Natural killer cell (primary cell): ENCODE measurements at regions not wholly inside any gene's neighbourhood (a gene's known extent, or its start where the extent isn't known, plus 50 kb on each side); places are given as distances from the start of the nearest gene placed in this dataset.

Experiments used
- ATAC-seq, 3 donors: fragments of 150-1000 bp in 2 of 3; fragments of 200-7000 bp in 1 of 3; cut with Tn5 transposase; 1 replicate in 1 of 3; 2 replicates in 2 of 3; pipeline ENCODE4 v1.10.0; 2021; ENCODE audit warnings: mild to moderate bottlenecking in 2 of 3, moderate library complexity in 2 of 3
- DNase-seq, 2 donors: peaks; one replicate each; pipeline versions ENCODE4 v3.0.0 to v3.0.0-alpha.2; 2013 to 2021; ENCODE audit warnings: mixed read lengths in 1 of 2
- H3K27ac ChIP-seq: one replicate; pipeline ENCODE4 v1.5.1; 2013; ENCODE audit warnings: mild to moderate bottlenecking, low read length
- H3K27me3 ChIP-seq: one replicate; pipeline ENCODE4 v1.6.1; 2013; ENCODE audit warnings: low read length; ENCODE audit not compliant: control insufficient read depth, insufficient read depth
- H3K36me3 ChIP-seq: one replicate; pipeline ENCODE4 v1.6.1; 2013; ENCODE audit warnings: low read length; ENCODE audit not compliant: control insufficient read depth, insufficient read depth
- H3K4me1 ChIP-seq: one replicate; pipeline ENCODE4 v1.6.1; 2013; ENCODE audit warnings: low read length; ENCODE audit not compliant: control insufficient read depth, insufficient read depth
- H3K4me3 ChIP-seq: one replicate; pipeline ENCODE4 v1.5.1; 2013; ENCODE audit warnings: low read length
- H3K9me3 ChIP-seq: one replicate; pipeline ENCODE4 v1.6.1; 2013; ENCODE audit warnings: low read length; ENCODE audit not compliant: control insufficient read depth, insufficient read depth
- H3K27ac Mint-ChIP-seq, 2 donors: one replicate each; pipeline ENCODE4 v1.8.0; 2022; ENCODE audit warnings: mild to moderate bottlenecking in 2 of 2, mixed read lengths in 2 of 2, moderate library complexity in 1 of 2
- H3K27me3 Mint-ChIP-seq, 2 donors: one replicate each; pipeline ENCODE4 v1.8.0; 2022; ENCODE audit warnings: low read depth in 2 of 2, mixed read lengths in 2 of 2
- H3K36me3 Mint-ChIP-seq: one replicate; pipeline ENCODE4 v1.8.0; 2022; ENCODE audit warnings: mixed read lengths
- H3K4me1 Mint-ChIP-seq, 2 donors: one replicate each; pipeline ENCODE4 v1.8.0; 2022; ENCODE audit warnings: mixed read lengths in 2 of 2
- H3K4me3 Mint-ChIP-seq: one replicate; pipeline ENCODE4 v1.8.0; 2022; ENCODE audit warnings: mild to moderate bottlenecking, moderate library complexity, mixed read lengths
- H3K9me3 Mint-ChIP-seq, 2 donors: one replicate each; pipeline ENCODE4 v1.8.0; 2022; ENCODE audit warnings: mixed read lengths in 2 of 2
- WGBS: methylation state at CpG from one replicate; pipeline ENCODE4 v1.1.7; 2013; ENCODE audit warnings: missing lambda C conversion rate; ENCODE audit not compliant: insufficient coverage; 5-methylcytosine and 5-hydroxymethylcytosine counted together
- intact Hi-C: fragments of 100-400 bp; cut with micrococcal nuclease; formaldehyde crosslinking; loops from one replicate; pipeline ENCODE4 v1.14.2; 2022
- TF ChIP-seq, protein P1 (sequence below): fragments of 200-600 bp; IDR thresholded peaks from one replicate; pipeline ENCODE4 v1.8.0; 2022; ENCODE audit warnings: antibody characterized with exemption

DNA sequence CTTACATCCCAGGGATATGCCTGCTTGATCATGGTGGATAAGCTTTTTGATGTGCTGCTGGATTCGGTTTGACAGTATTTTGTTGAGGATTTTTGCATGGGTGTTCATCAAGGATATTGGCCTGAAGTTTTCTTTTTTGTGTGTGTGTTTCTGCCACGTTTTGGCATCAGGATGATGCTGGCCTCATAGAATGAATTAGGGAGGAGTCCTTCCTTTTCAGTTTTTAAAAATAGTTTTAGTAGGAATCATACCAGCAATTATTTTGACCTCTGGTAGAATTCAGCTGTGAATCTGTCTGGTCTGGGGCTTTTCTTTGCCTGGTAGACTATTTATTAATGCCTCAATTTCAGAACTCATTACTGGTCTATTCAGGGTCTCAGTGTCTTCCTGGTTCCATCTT lies 362.4 kb downstream of the JRKL start:
- H3K4me3 Mint-ChIP-seq: no peak overlapping the region
- Histone ChIP-seq H3K27ac (no peak overlapping the region), H3K9me3 (peaks cover 8% of the 10 kb centered on the region), H3K4me1 (no peaks in the 10 kb centered on the region), H3K4me3 (no peak overlapping the region), H3K27me3 (no peaks in the 10 kb centered on the region), H3K36me3 (no peaks in the 10 kb centered on the region)
- H3K9me3 Mint-ChIP-seq: peaks cover 4 to 5% of the 10 kb centered on the region in 2 donors
- no peaks in the 10 kb centered on the region for H3K36me3 Mint-ChIP-seq
- intact Hi-C loops: no loop called here
- H3K27ac Mint-ChIP-seq: no peak overlapping the region
- ATAC-seq: no peak
- 78% methylated on average over 2 of the region's 2 CpGs for WGBS
- no peaks in the 10 kb centered on the region for H3K4me1 Mint-ChIP-seq
- TF ChIP-seq, protein P1, sequence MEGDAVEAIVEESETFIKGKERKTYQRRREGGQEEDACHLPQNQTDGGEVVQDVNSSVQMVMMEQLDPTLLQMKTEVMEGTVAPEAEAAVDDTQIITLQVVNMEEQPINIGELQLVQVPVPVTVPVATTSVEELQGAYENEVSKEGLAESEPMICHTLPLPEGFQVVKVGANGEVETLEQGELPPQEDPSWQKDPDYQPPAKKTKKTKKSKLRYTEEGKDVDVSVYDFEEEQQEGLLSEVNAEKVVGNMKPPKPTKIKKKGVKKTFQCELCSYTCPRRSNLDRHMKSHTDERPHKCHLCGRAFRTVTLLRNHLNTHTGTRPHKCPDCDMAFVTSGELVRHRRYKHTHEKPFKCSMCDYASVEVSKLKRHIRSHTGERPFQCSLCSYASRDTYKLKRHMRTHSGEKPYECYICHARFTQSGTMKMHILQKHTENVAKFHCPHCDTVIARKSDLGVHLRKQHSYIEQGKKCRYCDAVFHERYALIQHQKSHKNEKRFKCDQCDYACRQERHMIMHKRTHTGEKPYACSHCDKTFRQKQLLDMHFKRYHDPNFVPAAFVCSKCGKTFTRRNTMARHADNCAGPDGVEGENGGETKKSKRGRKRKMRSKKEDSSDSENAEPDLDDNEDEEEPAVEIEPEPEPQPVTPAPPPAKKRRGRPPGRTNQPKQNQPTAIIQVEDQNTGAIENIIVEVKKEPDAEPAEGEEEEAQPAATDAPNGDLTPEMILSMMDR: no peak
- H3K27me3 Mint-ChIP-seq: no peaks in the 10 kb centered on the region
- DNase-seq: no peak

DNA sequence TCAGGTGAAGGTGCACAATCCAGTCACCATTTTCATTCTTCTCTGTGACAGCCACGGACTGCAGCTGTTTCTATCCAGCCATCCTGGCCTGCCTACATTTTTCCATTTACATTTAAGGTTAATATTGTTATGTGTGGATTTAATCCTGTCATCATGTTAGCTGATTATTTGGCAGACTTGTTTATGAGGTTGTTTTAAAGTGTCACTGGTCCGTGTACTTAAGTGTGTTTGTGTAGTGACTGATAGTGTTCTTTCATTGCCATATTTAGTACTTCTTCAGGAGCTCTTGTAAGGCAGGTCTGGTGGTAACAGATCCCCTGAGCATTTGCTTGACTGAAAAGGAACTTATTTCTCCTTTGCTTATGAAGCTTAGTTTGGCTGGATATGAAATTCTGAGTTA lies 364.2 kb downstream of the JRKL start:
- no peaks in the 10 kb centered on the region for H3K36me3 ChIP-seq
- H3K27ac ChIP-seq: no peak overlapping the region
- peaks cover 8% of the 10 kb centered on the region for H3K9me3 ChIP-seq
- Mint-ChIP-seq H3K27ac (no peak overlapping the region), H3K9me3 (peaks cover under 1 to 10% of the 10 kb centered on the region in 2 donors), H3K4me3 (no peak overlapping the region), H3K36me3 (no peaks in the 10 kb centered on the region), H3K27me3 (no peaks in the 10 kb centered on the region), H3K4me1 (no peaks in the 10 kb centered on the region)
- ATAC-seq (no peak), DNase-seq (no peak)
- WGBS: 80% methylated on average over 2 of the region's 2 CpGs
- TF ChIP-seq, protein P1: no peak
- no peak overlapping the region for H3K4me3 ChIP-seq
- no peaks in the 10 kb centered on the region for H3K4me1 ChIP-seq
- H3K27me3 ChIP-seq: no peaks in the 10 kb centered on the region
- intact Hi-C loops: no loop called here

- Mint-ChIP-seq H3K4me1 (no peaks in the 10 kb centered on the region), H3K27me3 (no peaks in the 10 kb centered on the region), H3K36me3 (no peaks in the 10 kb centered on the region), H3K4me3 (no peak overlapping the region), H3K27ac (no peak overlapping the region), H3K9me3 (peaks cover 6 to 14% of the 10 kb centered on the region in 2 donors)
- Histone ChIP-seq H3K4me3 (no peak overlapping the region), H3K27ac (no peak overlapping the region), H3K4me1 (no peaks in the 10 kb centered on the region), H3K36me3 (no peaks in the 10 kb centered on the region), H3K27me3 (no peaks in the 10 kb centered on the region), H3K9me3 (peaks cover 8% of the 10 kb centered on the region)
- intact Hi-C loops: no loop called here
- WGBS: 69% methylated on average over 2 of the region's 2 CpGs
- DNase-seq (no peak), ATAC-seq (no peak)
- TF ChIP-seq, protein P1: no peak
Observed at GRCh38 chr11:96755209-96755608, 365.4 kb downstream of the JRKL start.

DNA sequence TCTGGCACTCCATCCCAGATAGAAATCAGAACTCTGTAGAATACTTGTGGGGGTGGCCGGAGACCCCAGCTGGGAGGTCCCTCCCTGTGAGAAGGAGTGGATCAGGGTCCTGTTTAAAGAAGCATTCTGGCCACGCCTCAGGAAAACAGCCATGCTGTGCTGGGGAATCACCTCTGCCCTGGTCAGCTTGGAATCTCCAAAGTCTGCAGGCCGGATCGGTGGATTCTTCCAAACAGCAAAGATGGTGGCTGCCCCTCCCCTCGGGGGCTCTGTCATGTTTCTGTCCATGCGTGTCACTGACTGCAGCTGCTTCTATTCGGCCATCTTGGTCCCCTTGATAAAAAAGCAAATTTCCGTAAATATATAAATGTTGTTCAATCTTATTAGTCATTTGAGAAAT lies 365.9 kb downstream of the JRKL start:
- intact Hi-C loops: no loop called here
- no peaks in the 10 kb centered on the region for H3K4me1 ChIP-seq
- TF ChIP-seq, protein P1: no peak

More for the DNA sequence above, 365.9 kb downstream of the JRKL start:
- Mint-ChIP-seq H3K4me1 (no peaks in the 10 kb centered on the region), H3K27ac (no peak overlapping the region), H3K36me3 (no peaks in the 10 kb centered on the region), H3K27me3 (no peaks in the 10 kb centered on the region), H3K4me3 (no peak overlapping the region), H3K9me3 (peaks cover 6 to 14% of the 10 kb centered on the region in 2 donors)
- Histone ChIP-seq H3K4me3 (no peak overlapping the region), H3K36me3 (no peaks in the 10 kb centered on the region), H3K27me3 (no peaks in the 10 kb centered on the region), H3K27ac (no peak overlapping the region), H3K9me3 (peaks cover 8% of the 10 kb centered on the region)
- WGBS: 89% methylated on average over 7 of the region's 8 CpGs
- ATAC-seq (no peak), DNase-seq (no peak)
